COR-L47 (cell line): ENCODE measurements at regions not wholly inside any gene's neighbourhood (a gene's known extent, or its start where the extent isn't known, plus 50 kb on each side); places are given as distances from the start of the nearest gene placed in this dataset.
"Not testable (repeated sequence)": the region's sequence is repeated elsewhere in the genome, so short reads cannot be mapped to it uniquely, and the experiment has no call there.

Experiments
- DNase-seq: peaks from one replicate; lab custom pipeline; 2025; lab: John Stamatoyannopoulos, UW

DNA sequence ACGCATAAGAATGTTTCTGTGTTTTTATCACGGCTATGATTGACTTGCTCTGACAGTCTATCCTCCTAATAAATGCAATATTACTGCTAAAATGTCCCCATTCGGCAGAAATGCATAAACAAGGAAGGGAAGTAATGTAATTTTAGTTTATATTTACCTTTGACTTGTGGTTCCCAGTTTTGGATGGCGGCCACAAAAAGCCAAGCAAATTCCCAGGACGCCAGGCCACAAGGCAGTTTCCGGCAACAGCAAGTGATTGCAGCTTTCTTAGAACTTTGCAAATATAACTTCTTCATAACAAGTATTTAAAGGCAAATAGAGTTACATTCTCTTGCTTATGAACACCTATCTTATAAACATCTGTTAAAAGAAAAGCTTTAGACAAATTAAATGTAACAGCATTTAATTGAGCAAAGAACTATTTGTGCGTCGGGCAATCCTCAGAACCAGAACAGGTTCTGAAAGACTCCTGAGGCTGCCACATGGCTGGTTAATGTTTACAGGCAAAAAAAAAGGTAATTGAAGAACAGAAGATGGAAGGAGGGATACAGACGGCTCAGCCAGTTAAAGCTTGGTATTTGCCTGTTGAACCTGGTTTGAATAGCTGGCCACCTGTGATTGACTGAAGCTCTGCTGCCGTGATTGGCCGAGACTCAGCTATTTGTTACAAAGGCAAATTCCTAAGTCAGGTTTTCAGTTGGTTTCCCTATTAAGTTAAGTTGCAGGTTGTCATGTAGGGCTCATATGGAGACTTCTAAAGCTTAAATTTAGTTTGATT, 80.8 kb downstream of the C21orf91 start:
- DNase-seq, result no peak

GRCh38 chr21:17736072-17736471, 83.1 kb downstream of the C21orf91 start:
- DNase-seq, result no peak

DNA sequence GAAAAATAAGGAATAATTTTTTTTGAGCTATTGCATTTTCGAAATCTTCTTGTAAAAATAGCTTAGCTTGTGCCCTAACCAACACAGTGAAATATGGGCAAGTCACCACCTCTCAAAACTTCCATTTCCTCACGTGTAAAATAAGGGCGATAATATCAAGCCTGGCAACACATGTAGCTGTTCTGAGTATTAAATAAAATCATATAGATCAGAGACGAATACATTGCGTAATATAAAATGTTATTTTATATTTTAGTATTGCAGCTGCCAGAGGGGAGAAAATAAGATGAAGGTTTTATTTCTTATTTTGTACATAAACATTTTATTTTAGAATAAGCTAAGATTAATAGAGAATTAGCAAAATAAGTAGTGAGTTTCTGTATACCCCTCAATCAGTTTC, 85.9 kb downstream of the C21orf91 start:
- no peak for DNase-seq

DNA sequence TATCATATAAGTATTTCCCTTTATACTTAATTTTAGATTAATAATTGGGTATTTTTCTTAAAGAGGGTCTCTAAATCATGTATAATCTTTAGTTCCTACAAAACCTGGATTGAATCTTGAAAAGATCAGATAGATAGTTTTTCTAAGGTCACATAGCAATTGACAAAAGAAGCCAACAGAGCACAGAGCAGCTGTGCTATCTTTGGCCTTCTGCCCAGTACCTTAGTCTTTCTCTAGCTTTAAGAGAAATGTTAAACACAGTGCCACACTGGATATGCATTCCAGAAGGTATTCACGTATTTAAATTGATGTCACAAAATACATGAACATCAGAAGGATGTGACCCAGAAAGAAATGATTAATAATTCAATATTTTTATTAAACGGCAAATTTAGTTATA, 86.8 kb downstream of the C21orf91 start:
- DNase-seq, result peak; percentile 64

DNA sequence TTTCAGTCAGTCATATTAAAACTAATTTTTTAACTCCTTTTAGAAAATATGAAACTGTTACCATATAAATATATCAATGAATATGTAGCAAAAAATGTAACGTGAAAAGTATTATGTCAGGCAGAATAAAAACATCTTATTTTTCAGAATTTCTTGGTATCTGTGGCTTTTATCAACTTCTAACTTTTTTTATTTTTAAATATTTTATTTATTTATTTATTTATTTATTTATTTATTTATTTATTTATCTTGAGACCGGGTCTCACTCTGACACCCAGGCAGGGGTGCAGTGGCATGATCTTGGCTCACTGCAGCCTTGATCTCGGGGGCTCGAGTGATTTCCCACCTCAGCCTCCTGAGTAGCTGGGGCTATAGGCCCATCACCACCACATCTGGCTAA, 87.6 kb downstream of the C21orf91 start:
- no peak for DNase-seq

DNA sequence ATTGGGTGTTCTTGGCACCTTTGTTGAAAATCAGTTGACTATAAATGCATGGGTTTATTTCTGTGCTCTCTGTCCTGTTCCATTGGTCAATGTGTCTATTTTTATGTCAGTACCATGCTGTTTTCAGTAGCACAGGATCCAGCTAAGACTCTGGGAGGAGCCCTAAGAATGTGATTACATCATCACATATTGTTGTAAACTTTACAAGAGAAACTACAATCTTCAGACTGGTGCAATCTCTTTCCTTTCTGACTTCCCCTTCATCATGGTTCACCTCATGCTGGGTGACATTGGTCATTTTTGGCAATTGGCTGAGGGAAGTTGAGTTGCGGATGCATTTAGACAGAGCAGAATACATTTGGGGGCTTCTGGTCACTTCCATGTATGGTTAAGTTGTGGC, 88.4 kb downstream of the C21orf91 start:
- DNase-seq, result no peak

DNA sequence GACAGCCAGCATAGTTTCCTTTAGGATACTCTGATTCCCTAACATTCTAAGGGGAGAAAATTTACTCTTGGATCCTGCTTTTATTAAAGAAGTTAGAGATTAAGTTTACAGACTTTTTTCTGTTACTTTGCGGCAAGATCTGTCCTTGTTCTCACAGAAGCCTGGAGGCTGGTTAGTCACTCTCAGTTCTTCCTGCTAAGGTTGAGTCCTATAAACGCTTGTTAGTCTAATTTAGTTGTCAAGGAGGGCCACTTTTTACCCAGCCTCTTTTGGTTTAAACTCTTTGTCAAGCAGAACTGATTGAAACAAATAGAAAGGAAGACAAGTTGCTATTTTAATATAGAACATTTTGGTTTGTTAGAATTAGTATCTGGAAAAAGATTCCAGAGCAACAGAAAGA, 89.7 kb downstream of the C21orf91 start:
- DNase-seq, result no peak

DNA sequence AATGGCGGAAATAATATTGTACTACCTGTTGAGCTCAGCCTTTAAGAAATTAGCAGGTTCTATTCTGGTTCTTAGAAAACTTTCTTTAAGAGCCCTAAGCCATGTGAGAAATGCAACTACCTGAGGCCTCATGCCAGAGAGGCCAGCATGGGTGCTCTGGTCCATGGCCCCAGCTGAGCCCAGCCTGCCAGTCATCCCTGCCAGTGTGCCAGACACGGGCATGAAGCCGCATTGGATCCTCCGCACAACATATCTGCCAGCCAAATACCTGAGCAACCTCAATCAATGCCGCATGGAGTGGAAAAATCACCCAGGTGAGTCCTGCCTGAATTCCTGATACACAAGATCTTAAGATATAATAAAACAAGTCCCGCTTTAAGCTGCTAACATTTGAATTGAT, 91.8 kb downstream of the C21orf91 start:
- no peak for DNase-seq

DNA sequence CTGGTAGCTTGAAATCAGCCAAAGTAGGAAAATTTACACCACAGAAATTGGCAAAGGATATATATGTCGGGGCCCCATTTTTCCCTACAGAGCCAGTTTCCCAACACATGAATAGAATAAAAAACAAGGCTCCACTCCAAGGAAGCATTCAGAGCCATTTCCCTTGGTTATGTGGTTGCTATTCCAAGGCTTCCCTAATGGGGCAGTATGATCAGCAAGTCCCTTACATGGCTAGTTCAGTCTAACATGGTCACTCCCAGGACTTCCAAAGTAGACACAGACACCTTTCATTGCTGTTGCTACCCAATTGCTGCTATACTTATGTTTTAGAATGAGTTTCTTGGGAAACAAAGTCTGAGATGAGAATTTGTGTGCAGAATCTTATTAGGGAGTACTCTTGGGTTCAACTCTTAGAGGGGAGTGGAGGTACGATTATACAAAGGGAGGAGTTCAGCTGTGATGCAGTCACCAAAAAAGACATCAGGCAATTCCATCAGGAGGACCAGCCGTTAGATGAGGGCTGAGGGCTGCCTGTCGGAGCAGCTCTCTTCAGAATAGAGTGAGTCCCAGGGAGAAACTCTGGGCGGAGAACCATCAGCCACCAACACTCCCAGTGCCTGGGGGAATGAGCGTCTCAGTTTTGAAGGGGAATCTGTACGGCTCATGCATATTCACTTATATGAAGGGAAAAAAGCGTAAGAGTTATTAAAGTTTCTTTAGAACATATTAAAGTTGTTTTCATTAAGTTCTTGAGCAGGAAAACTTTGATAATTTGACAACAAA, 92.9 kb downstream of the C21orf91 start:
- DNase-seq, result peak; percentile 6

DNA sequence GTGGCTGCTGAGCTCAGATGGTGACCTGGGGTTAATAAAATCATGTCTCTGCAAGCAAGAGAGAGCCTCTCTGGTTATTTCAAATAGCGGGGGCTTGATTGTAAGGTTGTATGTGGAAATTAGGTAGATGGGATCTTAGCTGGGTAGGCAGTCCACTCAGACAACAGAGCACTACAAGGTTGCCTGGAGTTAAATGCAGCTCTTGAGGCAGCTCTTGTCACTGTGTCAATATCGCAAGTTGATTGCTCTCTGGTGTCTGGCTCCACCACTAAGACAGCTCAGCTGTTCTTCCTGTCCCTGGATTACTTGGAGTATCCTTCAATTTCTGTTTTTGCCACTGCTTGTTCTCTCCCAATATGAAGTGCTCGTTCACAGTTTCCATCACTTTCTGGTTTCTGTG, 93.8 kb downstream of the C21orf91 start:
- DNase-seq, result peak; percentile 15

DNA sequence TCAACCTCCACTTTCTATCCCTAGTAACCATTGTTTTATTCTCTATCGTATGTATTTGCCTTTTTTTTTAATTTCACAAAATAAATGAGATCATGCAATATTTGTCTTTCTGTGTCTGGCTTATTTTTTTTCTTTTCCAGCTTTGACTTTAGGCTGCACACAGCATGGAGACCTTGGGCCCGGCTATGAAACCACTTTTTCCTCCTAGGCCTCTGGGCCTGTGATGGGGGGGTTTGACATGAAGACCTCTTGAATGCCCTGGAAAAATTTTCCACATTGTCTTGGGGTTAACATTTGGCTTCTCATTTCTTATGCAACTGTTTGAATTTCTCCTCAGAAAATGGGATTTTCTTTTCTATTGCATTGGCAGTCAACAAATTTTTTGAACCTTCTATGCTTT, 100.2 kb upstream of the BTG3 start:
- no peak for DNase-seq

DNA sequence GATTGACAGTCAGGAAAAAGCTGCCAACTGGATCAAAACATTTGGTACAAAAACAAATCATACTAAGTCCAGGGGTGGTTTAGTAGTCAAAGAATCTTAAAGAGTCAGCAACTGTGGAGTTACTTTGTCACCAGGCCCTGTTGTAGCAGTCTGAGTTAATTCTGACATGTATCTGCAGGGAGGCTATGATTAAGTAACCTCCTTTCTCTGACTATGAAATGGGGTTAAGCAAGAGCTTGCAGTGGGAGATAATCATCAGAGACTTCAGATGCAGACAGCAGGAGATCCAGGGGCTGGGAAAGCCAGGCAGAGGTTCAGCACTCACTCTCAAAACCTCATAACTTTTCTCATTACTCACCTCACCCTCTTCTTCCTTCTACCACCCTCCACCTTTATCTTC, 99.2 kb upstream of the BTG3 start:
- no peak for DNase-seq

DNA sequence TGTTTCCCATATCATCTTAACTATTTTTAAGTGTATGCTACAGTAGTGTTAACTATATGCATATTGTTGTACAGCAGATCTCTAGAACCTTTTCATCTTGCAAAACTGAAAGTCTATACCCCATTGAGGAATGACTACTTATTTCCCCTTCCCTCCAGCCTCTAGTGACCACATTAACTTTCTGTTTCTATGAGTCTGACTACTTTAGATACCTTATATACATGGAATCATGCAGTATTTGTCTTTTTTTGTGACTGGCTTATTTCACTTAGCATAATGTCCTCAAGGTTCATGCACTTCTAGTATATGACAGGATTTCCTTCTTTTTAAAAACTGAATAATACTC, 96.5 kb upstream of the BTG3 start:
- DNase-seq, result no peak

- DNase-seq, result no peak
These were observed 96.0 kb upstream of the BTG3 start for GRCh38 chr21:17708522-17709265.

- no peak for DNase-seq
These were observed 87.0 kb upstream of the BTG3 start for GRCh38 chr21:17699524-17700189.

DNA sequence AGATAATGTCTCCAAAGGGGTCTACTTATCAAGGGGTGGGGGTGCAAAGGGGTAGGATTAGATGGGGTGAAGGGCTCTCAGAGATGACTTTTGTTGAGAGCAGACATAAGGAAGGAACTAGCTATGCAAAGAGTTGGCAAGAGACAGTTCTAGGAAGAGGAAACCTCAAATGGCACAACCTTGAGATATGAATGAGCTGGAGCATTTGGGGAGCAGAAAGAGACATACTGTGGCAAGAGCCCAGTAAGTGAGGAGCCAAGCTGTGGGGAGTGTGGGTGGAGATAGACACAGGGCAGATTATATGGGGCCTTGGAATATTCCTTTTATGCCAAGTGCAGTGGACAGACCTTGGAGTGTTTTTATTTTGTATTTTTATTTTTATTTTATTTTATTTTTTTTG, 84.8 kb upstream of the BTG3 start:
- no peak for DNase-seq

GRCh38 chr21:17694416-17694815, 81.7 kb upstream of the BTG3 start:
- DNase-seq, result not testable (repeated sequence)

DNA sequence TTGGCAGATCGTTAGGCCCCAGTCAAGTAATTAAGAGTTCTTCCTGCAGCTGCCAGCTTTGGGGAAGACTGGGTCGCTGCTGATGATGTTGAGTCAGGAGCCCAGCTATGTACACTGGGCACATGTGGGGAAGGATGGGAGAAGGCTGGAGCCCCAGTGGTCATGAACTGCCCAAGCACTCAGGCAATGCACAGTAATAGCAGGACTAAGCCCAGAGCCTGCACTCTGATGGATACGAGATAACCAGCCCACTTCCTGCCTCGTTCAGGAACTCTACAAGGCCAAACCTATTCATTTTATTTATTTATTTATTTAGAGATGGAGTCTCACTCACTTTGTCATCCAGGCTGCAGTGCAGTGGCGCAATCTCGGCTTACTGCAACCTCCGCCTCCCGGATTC, 81.1 kb upstream of the BTG3 start:
- no peak for DNase-seq

DNA sequence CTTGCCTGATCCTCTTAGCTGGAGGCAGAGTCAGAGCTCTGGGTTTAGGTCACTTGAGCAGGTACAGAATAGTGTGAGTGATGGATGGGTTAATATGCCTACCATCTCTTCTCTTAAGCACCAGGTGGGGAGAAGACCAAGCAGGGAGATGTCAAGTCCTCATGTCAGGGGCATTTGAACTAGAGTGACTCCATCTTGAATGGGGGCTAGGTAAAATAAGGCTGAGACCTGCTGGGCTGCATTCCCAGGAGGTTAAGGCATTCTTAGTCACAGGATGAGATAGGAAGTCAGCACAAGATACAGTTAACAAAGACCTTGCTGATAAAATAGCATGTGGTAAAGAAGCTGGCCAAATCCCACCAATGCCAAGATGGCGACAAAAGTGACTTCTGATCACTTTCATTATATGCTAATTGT, 77.4 kb upstream of the BTG3 start:
- no peak for DNase-seq

GRCh38 chr21:17688912-17689874, 76.5 kb upstream of the BTG3 start:
- peak; percentile 93 for DNase-seq

GRCh38 chr21:17682924-17683323, 70.2 kb upstream of the BTG3 start:
- no peak for DNase-seq
